ENCODE measurements at regions not wholly inside any gene's neighbourhood (a gene's known extent, or its start where the extent isn't known, plus 50 kb on each side); places are given as distances from the start of the nearest gene placed in this dataset.

GRCh38 chr10:131797626-131798025 lies 103.2 kb upstream of the PPP2R2D start:
- POLR2A ChIA-PET: no interaction called here
- CTCF ChIA-PET: no interaction called here
- no peak overlapping the region for H3K4me2 ChIP-seq (ENCODE audit: control insufficient read depth, insufficient read depth)
- H2AFZ ChIP-seq (ENCODE audit: control insufficient read depth, low read depth, low read length): no peak overlapping the region
- H3K79me2 ChIP-seq (ENCODE audit: control insufficient read depth, insufficient read depth, low read length): no peaks in the 10 kb centered on the region
- no peaks in the 10 kb centered on the region for H3K36me3 ChIP-seq (ENCODE audit: control insufficient read depth in 2 of 2, insufficient read depth in 2 of 2, low read length in 1 of 2)
- SMC1A ChIA-PET (ENCODE audit: uncharacterized antibody, unreplicated experiment): no interaction called here
- FAIRE-seq: no peak
- no peaks in the 10 kb centered on the region; the same call in 1 of the 3 replicates for H3K9me3 ChIP-seq (replicated peaks; ENCODE audit: control insufficient read depth, insufficient read depth, low read length)
- no peak for ATAC-seq
- no peaks in the 10 kb centered on the region for H3K27me3 ChIP-seq (replicated peaks in 1 of 2; ENCODE audit: control insufficient read depth in 2 of 2, insufficient read depth in 2 of 2, low read length in 1 of 2)
- no peak overlapping the region for H3K4me3 ChIP-seq
- RAD21 ChIA-PET (ENCODE audit: unreplicated experiment): no interaction called here
- no peak overlapping the region for H3K9ac ChIP-seq (ENCODE audit: control insufficient read depth, insufficient read depth, low read length)
- no peaks in the 10 kb centered on the region for H3K4me1 ChIP-seq (ENCODE audit: control insufficient read depth, insufficient read depth, low read length)
- in situ Hi-C loops (cut with MboI) (no loop called here), intact Hi-C loops (cut with micrococcal nuclease; ENCODE audit: unreplicated experiment) (no loop called here)
- TF ChIP-seq RCOR1 (conservative IDR thresholded peaks at IDR 0.05; ENCODE audit: low read depth, low read length): no peak
- TF ChIP-seq POLR2AphosphoS5 (IDR thresholded peaks at IDR 0.05; ENCODE audit: low read length): no peak
- TF ChIP-seq ZZZ3 (IDR thresholded peaks at IDR 0.05; ENCODE audit: control insufficient read depth, insufficient read length, low read depth): no peak
- TF ChIP-seq ATF2 (IDR thresholded peaks at IDR 0.05; ENCODE audit: low read length): no peak
- TF ChIP-seq MTA3 (IDR thresholded peaks at IDR 0.05; ENCODE audit: borderline replicate concordance, low read length): no peak
- no peak for TF ChIP-seq SMC3 (IDR thresholded peaks at IDR 0.05; ENCODE audit: borderline replicate concordance, low read length)
- TF ChIP-seq ZBTB11 (CRISPR knock-in tag; IDR thresholded peaks at IDR 0.05): no peak
- TF ChIP-seq POU2F2 (IDR thresholded peaks at IDR 0.05; ENCODE audit: borderline replicate concordance, low read depth, low read length): no peak
- no peak for TF ChIP-seq SMAD5 (IDR thresholded peaks at IDR 0.05; ENCODE audit: low read depth)
- no peaks in the 10 kb centered on the region for H4K20me1 ChIP-seq (ENCODE audit: control insufficient read depth, insufficient read depth)
- DNase-seq (ENCODE audit: low read depth, low spot score): no peak
- no TSS peak for BruUV-seq (replicated peaks)
- H3K27ac ChIP-seq (ENCODE audit: control insufficient read depth, insufficient read depth): no peak overlapping the region
